Activated CD8-positive, alpha-beta T cell treated with anti-CD3 and anti-CD28 coated beads for 36 hours (primary cell): ENCODE measurements at regions not wholly inside any gene's neighbourhood (a gene's known extent, or its start where the extent isn't known, plus 50 kb on each side); places are given as distances from the start of the nearest gene placed in this dataset.

Source experiments
- ATAC-seq: fragments of 200-7000 bp; cut with Tn5 transposase; one replicate; pipeline ENCODE4 v1.10.0; 2021; ENCODE audit warnings: mild to moderate bottlenecking, moderate library complexity
- CTCF ChIA-PET: fragments of 350-600 bp; sonication (Branson Sonifier 250); formaldehyde crosslinking; loops from one replicate; lab custom pipeline; 2021; ENCODE audit warnings: antibody characterized with exemption; lab: Charles Lee
- POLR2A ChIA-PET: fragments of 350-600 bp; sonication (Branson Sonifier 250); formaldehyde crosslinking; loops from one replicate; lab custom pipeline; 2021; ENCODE audit warnings: antibody characterized with exemption; lab: Charles Lee
- DNase-seq: peaks from one replicate; pipeline ENCODE4 v3.0.0-alpha.2; 2020
- H3K27ac Mint-ChIP-seq: one replicate; pipeline ENCODE4 v1.8.0; 2021; ENCODE audit warnings: mild to moderate bottlenecking, mixed read lengths
- H3K27me3 Mint-ChIP-seq: one replicate; pipeline ENCODE4 v1.8.0; 2021; ENCODE audit warnings: mixed read lengths
- H3K36me3 Mint-ChIP-seq: one replicate; pipeline ENCODE4 v1.8.0; 2021; ENCODE audit warnings: low read depth, mixed read lengths
- H3K4me1 Mint-ChIP-seq: one replicate; pipeline ENCODE4 v1.8.0; 2021; ENCODE audit warnings: low read depth, mixed read lengths
- H3K4me3 Mint-ChIP-seq: one replicate; pipeline ENCODE4 v1.8.0; 2021; ENCODE audit warnings: mild to moderate bottlenecking, moderate library complexity, mixed read lengths
- H3K9me3 Mint-ChIP-seq: one replicate; pipeline ENCODE4 v1.8.0; 2021; ENCODE audit warnings: mixed read lengths
- CTCF ChIP-seq: fragments of 200-600 bp; IDR thresholded peaks from one replicate; pipeline ENCODE4 v1.8.0; 2022; ENCODE audit warnings: antibody characterized with exemption, mild to moderate bottlenecking
- intact Hi-C: fragments of 100-400 bp; cut with micrococcal nuclease; formaldehyde crosslinking; loops from one replicate; pipeline ENCODE4 v1.10.0; 2022

DNA sequence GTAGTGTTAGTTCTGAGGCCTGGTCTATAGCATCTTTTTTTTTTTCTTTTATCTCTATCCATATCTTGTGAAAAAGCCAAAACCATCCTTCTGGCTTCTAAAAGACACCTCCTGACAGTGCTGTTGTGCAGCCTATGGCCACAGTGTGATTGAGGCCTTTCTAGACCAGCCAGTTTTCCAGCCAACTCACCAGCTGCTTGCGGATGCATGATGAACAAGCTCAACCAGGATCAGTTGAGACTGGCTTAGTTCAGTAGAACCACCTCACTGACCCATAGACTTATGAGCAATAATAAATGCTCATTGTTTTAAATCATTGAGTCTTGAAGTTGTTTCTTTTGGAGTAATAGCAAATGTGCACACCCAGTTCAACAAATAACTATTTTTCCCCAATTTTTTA is 296.9 kb downstream of the FAM170A start:
- intact Hi-C loops: no loop called here
- H3K9me3 Mint-ChIP-seq: no peaks in the 10 kb centered on the region
- no peaks in the 10 kb centered on the region for H3K4me1 Mint-ChIP-seq
- H3K27me3 Mint-ChIP-seq: no peaks in the 10 kb centered on the region
- H3K4me3 Mint-ChIP-seq: no peak overlapping the region
- no peak for DNase-seq
- no peak for TF ChIP-seq CTCF
- H3K36me3 Mint-ChIP-seq: no peaks in the 10 kb centered on the region
- ATAC-seq: no peak
- POLR2A ChIA-PET: no interaction called here
- CTCF ChIA-PET: no interaction called here
- no peak overlapping the region for H3K27ac Mint-ChIP-seq

- Mint-ChIP-seq H3K4me1 (no peaks in the 10 kb centered on the region), H3K27me3 (no peaks in the 10 kb centered on the region), H3K4me3 (no peak overlapping the region), H3K27ac (no peak overlapping the region), H3K9me3 (no peaks in the 10 kb centered on the region), H3K36me3 (no peaks in the 10 kb centered on the region)
- no peak for TF ChIP-seq CTCF
- POLR2A ChIA-PET: interaction anchor here (0.7 kb wide), 1 partner anchor 762 kb away, joined by 3 read pairs; no protein-coding TSS in a partner anchor
- CTCF ChIA-PET: no interaction called here
- ATAC-seq (no peak), DNase-seq (no peak)
- intact Hi-C loops: no loop called here
These were observed 299.6 kb downstream of the FAM170A start for GRCh38 chr5:119928974-119929373.

DNA sequence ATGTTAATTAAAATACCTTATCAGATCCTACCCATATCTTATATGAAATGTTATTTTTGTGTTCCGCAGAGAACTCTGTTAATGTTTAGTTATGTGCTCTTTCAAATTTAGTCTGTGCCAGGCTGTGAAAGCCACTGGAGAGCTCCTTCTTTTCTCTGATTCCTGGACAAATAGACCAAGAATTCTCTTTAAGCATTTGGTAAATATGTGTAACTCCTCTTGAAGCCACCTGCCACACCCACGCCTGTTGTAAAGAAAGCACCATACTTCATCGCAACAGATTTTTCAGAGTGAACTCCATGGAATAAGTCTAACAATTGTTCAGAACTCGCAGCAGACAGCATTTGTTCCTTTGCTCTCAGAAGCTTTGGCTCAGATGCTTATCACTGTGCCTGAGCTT is 301.1 kb downstream of the FAM170A start:
- Mint-ChIP-seq H3K4me3 (no peak overlapping the region), H3K27me3 (no peaks in the 10 kb centered on the region), H3K36me3 (no peaks in the 10 kb centered on the region), H3K9me3 (peaks cover 1% of the 10 kb centered on the region), H3K27ac (no peak overlapping the region), H3K4me1 (no peaks in the 10 kb centered on the region)
- CTCF ChIA-PET: no interaction called here
- intact Hi-C loops: no loop called here
- TF ChIP-seq CTCF: no peak
- POLR2A ChIA-PET: no interaction called here
- DNase-seq: no peak
- ATAC-seq: no peak

- no peaks in the 10 kb centered on the region for H3K4me1 Mint-ChIP-seq
- TF ChIP-seq CTCF: no peak
- peaks cover 5% of the 10 kb centered on the region for H3K9me3 Mint-ChIP-seq
- ChIA-PET POLR2A (no interaction called here), CTCF (no interaction called here)
- H3K4me3 Mint-ChIP-seq: no peak overlapping the region
- DNase-seq (no peak), ATAC-seq (no peak)
- H3K27ac Mint-ChIP-seq: no peak overlapping the region
- H3K27me3 Mint-ChIP-seq: no peaks in the 10 kb centered on the region
- intact Hi-C loops: no loop called here
- H3K36me3 Mint-ChIP-seq: no peaks in the 10 kb centered on the region
These were observed 313.8 kb downstream of the FAM170A start for GRCh38 chr5:119943148-119943547.

DNA sequence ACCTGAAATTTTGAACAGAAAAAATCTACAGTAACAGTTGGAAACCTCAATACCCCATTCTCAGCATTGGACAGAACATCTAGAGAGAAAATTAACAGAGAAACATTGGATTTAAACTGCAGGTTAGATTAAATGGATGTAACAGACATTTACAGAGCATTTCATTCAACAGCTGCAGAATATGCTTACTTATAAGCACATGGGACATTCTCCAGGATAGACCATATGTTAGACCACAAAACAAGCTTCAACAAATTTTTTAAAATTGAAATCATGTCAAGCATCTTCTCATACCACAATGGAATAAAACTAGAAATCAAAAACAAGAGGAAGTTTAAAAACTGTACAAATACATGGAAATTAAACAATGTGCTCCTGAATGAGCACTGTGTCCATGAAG is 316.3 kb downstream of the FAM170A start:
- no peak overlapping the region for H3K27ac Mint-ChIP-seq
- H3K4me1 Mint-ChIP-seq: no peaks in the 10 kb centered on the region
- DNase-seq (no peak), ATAC-seq (no peak)
- no peaks in the 10 kb centered on the region for H3K9me3 Mint-ChIP-seq
- no peak for TF ChIP-seq CTCF
- ChIA-PET POLR2A (no interaction called here), CTCF (no interaction called here)
- no peaks in the 10 kb centered on the region for H3K27me3 Mint-ChIP-seq
- intact Hi-C loops: no loop called here
- no peak overlapping the region for H3K4me3 Mint-ChIP-seq
- no peaks in the 10 kb centered on the region for H3K36me3 Mint-ChIP-seq
